SU-DHL-6 (cell line): ENCODE measurements at regions not wholly inside any gene's neighbourhood (a gene's known extent, or its start where the extent isn't known, plus 50 kb on each side); places are given as distances from the start of the nearest gene placed in this dataset.

Experiments used
- CTCF ChIP-seq: fragments of 200-600 bp; sonication (generic); IDR thresholded peaks from one replicate; pipeline ENCODE4 v1.5.1; 2017; ENCODE audit warnings: antibody characterized with exemption, mild to moderate bottlenecking, low read length, moderate library complexity; ENCODE audit not compliant: insufficient read depth, poor library complexity, severe bottlenecking
- EZH2phosphoT487 ChIP-seq: fragments of 200-600 bp; sonication (generic), shearing (Covaris generic); conservative IDR thresholded peaks from 2 replicates; pipeline ENCODE4 v1.6.1; 2018; ENCODE audit warnings: mild to moderate bottlenecking, antibody characterized with exemption, low read length, moderate library complexity, mixed read lengths

- no peak for TF ChIP-seq EZH2phosphoT487
- TF ChIP-seq CTCF = no peak
These were observed 293.5 kb downstream of the CGGBP1 start for GRCh38 chr3:87765256-87765655.
